ENCODE measurements at regions not wholly inside any gene's neighbourhood (a gene's known extent, or its start where the extent isn't known, plus 50 kb on each side); places are given as distances from the start of the nearest gene placed in this dataset.

- Histone ChIP-seq H3K4me1 (ENCODE audit: control insufficient read depth in 2 of 2, insufficient read depth in 2 of 2, low read length in 1 of 2) (no peaks in the 10 kb centered on the region), H3K27me3 (ENCODE audit: control insufficient read depth in 1 of 2, insufficient read depth in 2 of 2, low read length in 2 of 2) (no peaks in the 10 kb centered on the region), H3K27ac (ENCODE audit: low read depth in 2 of 2, low read length in 1 of 2) (no peak overlapping the region), H3K36me3 (ENCODE audit: control insufficient read depth in 2 of 2, insufficient read depth in 2 of 2, low read length in 1 of 2) (no peaks in the 10 kb centered on the region), H3K9me3 (ENCODE audit: control insufficient read depth in 2 of 2, insufficient read depth in 1 of 2, low read depth in 1 of 2, low read length in 1 of 2) (no peaks in the 10 kb centered on the region), H3K4me3 (ENCODE audit: low read depth in 1 of 2, low read length in 2 of 2) (no peak overlapping the region)
- WGBS, 2 donors, result 50 to 80% methylated on average over 1 of the region's 1 CpG
Measured at GRCh38 chr1:187267827-187268226, 439.1 kb downstream of the PLA2G4A start.

- H3K9me3 ChIP-seq (ENCODE audit: control insufficient read depth in 2 of 2, insufficient read depth in 1 of 2, low read depth in 1 of 2, low read length in 1 of 2), result no peaks in the 10 kb centered on the region
- no peaks in the 10 kb centered on the region for H3K4me1 ChIP-seq (ENCODE audit: control insufficient read depth in 2 of 2, insufficient read depth in 2 of 2, low read length in 1 of 2)
- H3K36me3 ChIP-seq (ENCODE audit: control insufficient read depth in 2 of 2, insufficient read depth in 2 of 2, low read length in 1 of 2), result no peaks in the 10 kb centered on the region
- peaks cover 0 to 3% of the 10 kb centered on the region in 2 donors for H3K27me3 ChIP-seq (ENCODE audit: control insufficient read depth in 1 of 2, insufficient read depth in 2 of 2, low read length in 2 of 2)
- H3K4me3 ChIP-seq (ENCODE audit: low read depth in 1 of 2, low read length in 2 of 2), result no peak overlapping the region
- H3K27ac ChIP-seq (ENCODE audit: low read depth in 2 of 2, low read length in 1 of 2), result no peak overlapping the region
- 77 to 89% methylated on average over 5 of the region's 5 CpGs for WGBS, 2 donors
Measured at GRCh38 chr1:187270256-187270655, 441.5 kb downstream of the PLA2G4A start.

DNA sequence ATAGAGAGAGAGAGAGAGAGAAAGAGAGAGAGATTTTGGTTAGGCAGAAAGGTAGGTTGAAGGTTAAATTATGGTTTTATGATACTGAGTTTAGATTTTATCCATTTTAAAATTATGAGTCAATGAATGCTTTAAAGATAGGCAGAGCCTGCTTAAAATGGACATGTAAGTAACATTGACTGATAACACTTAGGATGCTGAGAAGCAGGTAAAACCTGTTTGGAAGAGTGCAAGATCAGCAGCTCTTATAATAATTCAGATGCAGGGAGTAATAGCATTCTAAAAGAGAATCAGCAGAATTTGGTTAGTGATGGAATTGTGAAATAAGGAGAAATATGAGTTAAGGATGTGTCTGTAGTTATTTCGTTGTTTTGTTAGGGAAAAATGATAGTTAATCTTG lies 446.6 kb downstream of the PLA2G4A start:
- Histone ChIP-seq H3K36me3 (ENCODE audit: control insufficient read depth in 2 of 2, insufficient read depth in 2 of 2, low read length in 1 of 2) (no peaks in the 10 kb centered on the region), H3K4me1 (ENCODE audit: control insufficient read depth in 2 of 2, insufficient read depth in 2 of 2, low read length in 1 of 2) (no peaks in the 10 kb centered on the region), H3K27me3 (ENCODE audit: control insufficient read depth in 1 of 2, insufficient read depth in 2 of 2, low read length in 2 of 2) (peaks cover 0 to 3% of the 10 kb centered on the region in 2 donors), H3K27ac (ENCODE audit: low read depth in 2 of 2, low read length in 1 of 2) (no peak overlapping the region), H3K9me3 (ENCODE audit: control insufficient read depth in 2 of 2, insufficient read depth in 1 of 2, low read depth in 1 of 2, low read length in 1 of 2) (no peaks in the 10 kb centered on the region), H3K4me3 (ENCODE audit: low read depth in 1 of 2, low read length in 2 of 2) (no peak overlapping the region)
- WGBS, 2 donors, result 69 to 83% methylated on average over 1 of the region's 1 CpG

- no peak overlapping the region for H3K27ac ChIP-seq (ENCODE audit: low read depth in 2 of 2, low read length in 1 of 2)
- WGBS, 2 donors, result 57 to 62% methylated on average over 4 of the region's 4 CpGs
- no peaks in the 10 kb centered on the region for H3K4me1 ChIP-seq (ENCODE audit: control insufficient read depth in 2 of 2, insufficient read depth in 2 of 2, low read length in 1 of 2)
- H3K4me3 ChIP-seq (ENCODE audit: low read depth in 1 of 2, low read length in 2 of 2), result no peak overlapping the region
- H3K36me3 ChIP-seq (ENCODE audit: control insufficient read depth in 2 of 2, insufficient read depth in 2 of 2, low read length in 1 of 2), result no peaks in the 10 kb centered on the region
- no peaks in the 10 kb centered on the region for H3K9me3 ChIP-seq (ENCODE audit: control insufficient read depth in 2 of 2, insufficient read depth in 1 of 2, low read depth in 1 of 2, low read length in 1 of 2)
- H3K27me3 ChIP-seq (ENCODE audit: control insufficient read depth in 1 of 2, insufficient read depth in 2 of 2, low read length in 2 of 2), result peaks cover 0 to 3% of the 10 kb centered on the region in 2 donors
Measured at GRCh38 chr1:187275985-187276575, 447.3 kb downstream of the PLA2G4A start.

- Histone ChIP-seq H3K9me3 (ENCODE audit: control insufficient read depth in 2 of 2, insufficient read depth in 1 of 2, low read depth in 1 of 2, low read length in 1 of 2) (no peaks in the 10 kb centered on the region), H3K36me3 (ENCODE audit: control insufficient read depth in 2 of 2, insufficient read depth in 2 of 2, low read length in 1 of 2) (no peaks in the 10 kb centered on the region), H3K27me3 (ENCODE audit: control insufficient read depth in 1 of 2, insufficient read depth in 2 of 2, low read length in 2 of 2) (peaks cover 0 to 3% of the 10 kb centered on the region in 2 donors), H3K4me3 (ENCODE audit: low read depth in 1 of 2, low read length in 2 of 2) (no peak overlapping the region), H3K4me1 (ENCODE audit: control insufficient read depth in 2 of 2, insufficient read depth in 2 of 2, low read length in 1 of 2) (no peaks in the 10 kb centered on the region), H3K27ac (ENCODE audit: low read depth in 2 of 2, low read length in 1 of 2) (no peak overlapping the region)
Measured at GRCh38 chr1:187276677-187277076, 447.9 kb downstream of the PLA2G4A start.

DNA sequence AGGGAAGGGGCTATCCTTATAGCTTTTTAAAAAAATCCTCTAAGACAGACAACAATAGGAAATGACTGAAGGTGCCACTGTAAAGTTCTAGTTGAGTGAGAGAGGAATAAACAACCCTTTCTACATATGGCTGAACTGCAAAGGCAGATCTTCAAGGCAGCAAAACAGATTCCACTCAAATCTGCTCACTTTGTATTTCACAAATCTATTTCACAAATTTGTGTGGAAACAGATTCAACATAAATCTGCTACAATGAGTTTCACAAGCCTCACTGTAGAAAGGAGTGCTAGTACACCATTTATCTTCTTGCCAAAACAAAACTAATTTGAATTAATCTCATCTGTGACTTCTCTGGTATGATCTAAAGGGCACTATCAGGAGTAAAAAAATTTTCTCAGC lies 451.3 kb downstream of the PLA2G4A start:
- no peak overlapping the region for H3K27ac ChIP-seq (ENCODE audit: low read depth in 2 of 2, low read length in 1 of 2)
- no peak overlapping the region for H3K4me3 ChIP-seq (ENCODE audit: low read depth in 1 of 2, low read length in 2 of 2)
- no peaks in the 10 kb centered on the region for H3K27me3 ChIP-seq (ENCODE audit: control insufficient read depth in 1 of 2, insufficient read depth in 2 of 2, low read length in 2 of 2)
- no peaks in the 10 kb centered on the region for H3K9me3 ChIP-seq (ENCODE audit: control insufficient read depth in 2 of 2, insufficient read depth in 1 of 2, low read depth in 1 of 2, low read length in 1 of 2)
- no peaks in the 10 kb centered on the region for H3K4me1 ChIP-seq (ENCODE audit: control insufficient read depth in 2 of 2, insufficient read depth in 2 of 2, low read length in 1 of 2)
- no peaks in the 10 kb centered on the region for H3K36me3 ChIP-seq (ENCODE audit: control insufficient read depth in 2 of 2, insufficient read depth in 2 of 2, low read length in 1 of 2)

GRCh38 chr1:187281085-187281484 lies 452.3 kb downstream of the PLA2G4A start:
- Histone ChIP-seq H3K4me3 (ENCODE audit: low read depth in 1 of 2, low read length in 2 of 2) (no peak overlapping the region), H3K27ac (ENCODE audit: low read depth in 2 of 2, low read length in 1 of 2) (no peak overlapping the region), H3K9me3 (ENCODE audit: control insufficient read depth in 2 of 2, insufficient read depth in 1 of 2, low read depth in 1 of 2, low read length in 1 of 2) (no peaks in the 10 kb centered on the region), H3K27me3 (ENCODE audit: control insufficient read depth in 1 of 2, insufficient read depth in 2 of 2, low read length in 2 of 2) (no peaks in the 10 kb centered on the region), H3K4me1 (ENCODE audit: control insufficient read depth in 2 of 2, insufficient read depth in 2 of 2, low read length in 1 of 2) (no peaks in the 10 kb centered on the region), H3K36me3 (ENCODE audit: control insufficient read depth in 2 of 2, insufficient read depth in 2 of 2, low read length in 1 of 2) (no peaks in the 10 kb centered on the region)
- 36 to 41% methylated on average over 2 of the region's 2 CpGs for WGBS, 2 donors

DNA sequence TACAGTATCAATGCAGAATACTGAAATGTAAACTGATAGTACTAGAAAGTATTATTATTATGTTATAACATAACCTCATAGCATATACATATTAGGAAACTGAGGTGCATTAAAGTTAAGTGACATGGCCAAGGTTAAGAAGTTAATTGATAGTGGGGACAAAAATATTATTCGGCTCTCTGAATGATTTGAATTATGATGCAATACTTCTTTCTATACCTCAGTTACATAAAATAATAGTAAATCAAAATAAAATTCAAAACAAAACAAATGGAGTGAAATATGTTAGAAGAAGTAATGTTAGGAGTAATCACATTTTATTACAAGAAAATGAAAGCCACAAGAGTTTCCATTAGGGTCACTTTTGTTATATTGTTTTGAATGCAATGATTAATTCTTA lies 455.2 kb downstream of the PLA2G4A start:
- Histone ChIP-seq H3K27ac (ENCODE audit: low read depth in 2 of 2, low read length in 1 of 2) (no peak overlapping the region), H3K36me3 (ENCODE audit: control insufficient read depth in 2 of 2, insufficient read depth in 2 of 2, low read length in 1 of 2) (no peaks in the 10 kb centered on the region), H3K27me3 (ENCODE audit: control insufficient read depth in 1 of 2, insufficient read depth in 2 of 2, low read length in 2 of 2) (no peaks in the 10 kb centered on the region), H3K4me3 (ENCODE audit: low read depth in 1 of 2, low read length in 2 of 2) (no peak overlapping the region), H3K4me1 (ENCODE audit: control insufficient read depth in 2 of 2, insufficient read depth in 2 of 2, low read length in 1 of 2) (no peaks in the 10 kb centered on the region), H3K9me3 (ENCODE audit: control insufficient read depth in 2 of 2, insufficient read depth in 1 of 2, low read depth in 1 of 2, low read length in 1 of 2) (no peaks in the 10 kb centered on the region)
- WGBS, 2 donors, result 84 to 92% methylated on average over 1 of the region's 1 CpG

DNA sequence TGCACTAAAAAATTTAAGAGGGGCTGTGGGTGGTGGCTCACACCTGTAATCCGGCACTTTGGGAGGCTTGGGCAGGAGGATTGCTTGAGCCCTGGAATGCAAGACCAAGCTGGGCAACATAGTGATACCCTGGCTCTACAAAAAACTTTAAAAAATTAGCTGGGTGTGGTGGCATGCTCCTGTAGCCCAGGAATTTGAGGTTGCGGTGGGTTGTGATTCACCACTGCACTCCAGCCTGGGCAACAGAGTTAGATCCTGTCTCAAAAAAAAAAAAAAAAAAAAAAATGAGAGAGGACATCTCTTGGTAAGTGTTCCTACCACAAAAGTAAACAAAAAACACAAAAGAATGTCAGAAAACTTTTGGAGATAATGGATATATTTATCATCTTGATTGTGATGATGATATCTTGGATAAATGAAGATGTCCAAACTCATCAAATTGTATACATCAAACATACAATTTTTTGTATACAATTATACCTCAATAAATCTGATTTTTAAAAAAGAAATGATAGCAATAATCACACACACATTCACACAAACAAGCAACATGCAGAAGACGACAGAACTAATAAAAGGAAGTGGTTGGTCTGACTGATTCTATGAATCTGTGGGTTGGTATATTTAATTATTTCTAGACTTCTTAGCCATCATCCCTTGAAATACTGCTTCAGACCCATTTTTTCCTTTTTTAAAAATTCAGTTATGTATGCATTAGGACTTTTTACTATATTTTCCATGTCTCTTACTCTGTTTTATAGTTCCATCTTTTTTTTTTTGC lies 465.9 kb downstream of the PLA2G4A start:
- 75 to 78% methylated on average over 3 of the region's 3 CpGs for WGBS, 2 donors
- Histone ChIP-seq H3K9me3 (ENCODE audit: control insufficient read depth in 2 of 2, insufficient read depth in 1 of 2, low read depth in 1 of 2, low read length in 1 of 2) (no peaks in the 10 kb centered on the region), H3K27ac (ENCODE audit: low read depth in 2 of 2, low read length in 1 of 2) (no peak overlapping the region), H3K27me3 (ENCODE audit: control insufficient read depth in 1 of 2, insufficient read depth in 2 of 2, low read length in 2 of 2) (no peaks in the 10 kb centered on the region), H3K4me1 (ENCODE audit: control insufficient read depth in 2 of 2, insufficient read depth in 2 of 2, low read length in 1 of 2) (no peaks in the 10 kb centered on the region), H3K36me3 (ENCODE audit: control insufficient read depth in 2 of 2, insufficient read depth in 2 of 2, low read length in 1 of 2) (no peaks in the 10 kb centered on the region), H3K4me3 (ENCODE audit: low read depth in 1 of 2, low read length in 2 of 2) (no peak overlapping the region)

DNA sequence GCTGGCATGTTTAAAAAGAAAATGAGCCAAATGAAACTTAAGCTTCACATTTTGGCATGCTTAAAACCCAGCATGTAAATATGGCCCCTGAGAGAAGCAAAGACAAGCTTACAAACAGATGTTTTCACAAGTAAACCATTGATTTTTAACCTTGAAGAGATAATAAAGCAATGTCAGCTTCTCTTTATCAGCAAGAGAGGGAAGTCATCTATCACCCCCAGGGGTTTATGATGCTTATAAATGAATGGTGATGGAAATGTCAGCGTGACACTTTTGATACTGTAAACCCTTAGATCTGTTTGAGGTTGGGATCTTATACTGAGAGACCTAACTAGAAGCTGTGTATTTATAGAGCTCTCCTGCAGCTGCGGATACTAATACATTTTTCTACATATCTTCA lies 471.3 kb downstream of the PLA2G4A start:
- Histone ChIP-seq H3K27me3 (ENCODE audit: control insufficient read depth in 1 of 2, insufficient read depth in 2 of 2, low read length in 2 of 2) (no peaks in the 10 kb centered on the region), H3K4me3 (ENCODE audit: low read depth in 1 of 2, low read length in 2 of 2) (no peak overlapping the region), H3K4me1 (ENCODE audit: control insufficient read depth in 2 of 2, insufficient read depth in 2 of 2, low read length in 1 of 2) (no peaks in the 10 kb centered on the region), H3K36me3 (ENCODE audit: control insufficient read depth in 2 of 2, insufficient read depth in 2 of 2, low read length in 1 of 2) (no peaks in the 10 kb centered on the region), H3K27ac (ENCODE audit: low read depth in 2 of 2, low read length in 1 of 2) (no peak overlapping the region), H3K9me3 (ENCODE audit: control insufficient read depth in 2 of 2, insufficient read depth in 1 of 2, low read depth in 1 of 2, low read length in 1 of 2) (no peaks in the 10 kb centered on the region)
- 55 to 56% methylated on average over 2 of the region's 2 CpGs for WGBS, 2 donors
